ENCODE measurements at regions not wholly inside any gene's neighbourhood (a gene's known extent, or its start where the extent isn't known, plus 50 kb on each side); places are given as distances from the start of the nearest gene placed in this dataset.
"Not testable (repeated sequence)": the region's sequence is repeated elsewhere in the genome, so short reads cannot be mapped to it uniquely, and the experiment has no call there.

DNA sequence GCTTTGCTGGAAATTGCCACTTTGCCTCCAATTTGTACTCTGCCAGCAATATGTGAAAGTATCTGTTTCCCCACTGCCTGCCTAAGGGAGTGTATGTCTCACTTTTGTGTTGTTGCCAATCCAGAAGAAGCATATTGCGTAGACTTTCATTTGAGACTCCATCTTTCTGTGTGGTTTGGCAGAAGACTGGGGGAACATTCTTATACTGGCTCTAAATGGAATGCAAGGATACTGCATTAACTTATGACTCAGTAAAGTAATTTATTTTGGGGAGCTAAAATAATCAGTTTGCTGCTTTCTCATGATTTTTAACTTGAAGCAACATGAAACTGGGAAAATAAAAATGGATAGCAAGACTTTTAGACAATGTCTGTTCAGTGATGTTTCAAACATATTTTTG, 107.7 kb upstream of the TMPRSS2 start:
- peak; percentile 97 for DNase-seq (ENCODE audit: low read depth)

DNA sequence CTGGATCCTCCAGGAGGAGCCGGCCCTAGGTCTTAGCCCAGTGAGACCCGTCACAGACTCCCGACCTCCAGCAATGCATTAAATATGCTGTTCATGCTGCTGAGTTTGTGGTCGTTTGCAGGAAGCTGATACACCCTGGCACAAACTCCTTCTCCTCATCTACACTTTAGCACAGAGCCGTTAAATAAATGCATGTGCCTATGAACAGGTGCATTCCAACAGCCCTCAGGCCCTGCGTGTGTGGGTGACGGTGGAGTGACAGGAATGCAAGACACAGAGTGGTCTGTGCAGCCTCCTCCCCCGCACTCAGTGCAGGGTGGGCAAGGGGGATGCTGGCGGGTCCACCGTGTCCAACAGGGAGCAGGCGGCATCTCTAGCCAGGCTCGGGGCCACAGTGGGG, 106.6 kb upstream of the TMPRSS2 start:
- Histone ChIP-seq H3K9me3 (ENCODE audit: control insufficient read depth, low read length) (no peaks in the 10 kb centered on the region), H3K36me3 (ENCODE audit: control insufficient read depth, insufficient read depth, low read length, severe bottlenecking) (no peaks in the 10 kb centered on the region), H3K4me3 (ENCODE audit: low read length) (no peak overlapping the region), H3K9ac (ENCODE audit: low read length) (no peak overlapping the region), H3K4me1 (ENCODE audit: control insufficient read depth, insufficient read depth, low read length) (peaks cover 38% of the 10 kb centered on the region), H3K27me3 (replicated peaks; ENCODE audit: control insufficient read depth, insufficient read depth, low read length) (peaks cover 6% of the 10 kb centered on the region)
- DNase-seq (ENCODE audit: low read depth), result no peak

More for the DNA sequence above, 107.7 kb upstream of the TMPRSS2 start:
- no peaks in the 10 kb centered on the region for H3K9me3 ChIP-seq (ENCODE audit: control insufficient read depth, low read length)
- H3K27me3 ChIP-seq (replicated peaks; ENCODE audit: control insufficient read depth, insufficient read depth, low read length), result no peaks in the 10 kb centered on the region
- H3K4me3 ChIP-seq (ENCODE audit: low read length), result peak overlapping the region; percentile 35
- H3K4me1 ChIP-seq (ENCODE audit: control insufficient read depth, insufficient read depth, low read length), result peaks cover 45% of the 10 kb centered on the region
- H3K36me3 ChIP-seq (ENCODE audit: control insufficient read depth, insufficient read depth, low read length, severe bottlenecking), result no peaks in the 10 kb centered on the region
- H3K9ac ChIP-seq (ENCODE audit: low read length), result peak overlapping the region; percentile 78

DNA sequence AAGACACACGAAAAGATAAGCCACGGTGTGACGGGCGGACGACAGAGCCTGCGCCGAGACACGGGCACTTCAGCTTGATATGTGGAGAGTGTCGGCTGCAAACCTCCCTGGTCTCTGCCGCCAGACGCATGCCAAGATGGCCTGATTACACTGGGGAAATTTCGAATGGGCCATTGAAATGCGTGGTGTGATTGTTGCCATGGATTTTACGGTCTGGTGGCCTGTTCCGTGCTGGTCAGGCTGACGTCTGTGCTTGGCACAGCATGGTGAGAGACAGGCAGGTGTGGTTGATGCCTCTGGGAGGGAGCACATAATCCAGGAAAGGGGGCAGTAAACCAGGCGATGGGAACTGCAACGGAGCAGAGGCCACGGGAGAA, 105.6 kb upstream of the TMPRSS2 start:
- H3K9ac ChIP-seq (ENCODE audit: low read length), result no peak overlapping the region
- no peak overlapping the region for H3K4me3 ChIP-seq (ENCODE audit: low read length)
- no peaks in the 10 kb centered on the region for H3K9me3 ChIP-seq (ENCODE audit: control insufficient read depth, low read length)
- H3K27me3 ChIP-seq (replicated peaks; ENCODE audit: control insufficient read depth, insufficient read depth, low read length), result peaks cover 8% of the 10 kb centered on the region
- no peaks in the 10 kb centered on the region for H3K36me3 ChIP-seq (ENCODE audit: control insufficient read depth, insufficient read depth, low read length, severe bottlenecking)
- H3K4me1 ChIP-seq (ENCODE audit: control insufficient read depth, insufficient read depth, low read length), result peaks cover 38% of the 10 kb centered on the region
- DNase-seq (ENCODE audit: low read depth), result no peak

DNA sequence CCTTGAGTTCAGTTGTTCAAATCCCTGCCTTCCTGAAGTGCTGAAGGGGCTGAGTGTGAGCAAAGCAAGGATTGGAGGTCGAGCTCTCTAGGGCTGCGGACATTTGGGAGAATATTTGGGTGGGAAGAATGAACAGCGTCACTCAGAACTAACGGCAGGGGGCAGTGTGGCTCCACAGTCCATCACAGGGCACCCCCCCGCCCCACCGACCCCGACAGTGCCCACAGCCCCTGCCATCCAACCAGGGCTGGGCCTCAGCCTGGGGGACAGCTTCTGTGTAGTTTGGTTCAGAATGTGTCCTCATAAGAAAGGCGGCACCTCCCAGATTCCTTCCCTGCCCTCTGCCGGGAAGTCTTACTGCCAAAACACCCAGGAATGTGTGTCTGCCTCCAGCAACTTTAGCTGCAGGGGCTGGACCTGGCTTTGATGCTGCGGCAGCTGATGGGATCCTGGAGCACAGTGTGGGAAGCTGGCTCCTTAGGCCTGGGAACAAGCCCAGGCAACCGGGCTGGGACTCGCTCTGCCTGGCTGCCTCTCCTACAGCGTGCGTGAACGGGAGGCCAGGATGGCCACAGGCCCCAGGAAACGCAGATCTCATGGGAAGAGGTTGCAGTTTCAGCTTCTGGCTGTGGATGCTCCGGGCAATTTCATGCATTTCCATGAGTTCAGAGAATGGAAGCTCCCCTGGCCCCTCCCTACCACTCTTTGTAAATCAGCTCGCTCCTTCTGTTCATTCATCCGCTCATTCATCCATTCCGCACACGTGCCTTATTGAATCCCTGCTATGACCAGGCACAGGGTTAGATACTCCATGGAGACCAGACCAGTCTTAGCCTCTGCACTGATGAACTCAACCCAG, 104.9 kb upstream of the TMPRSS2 start:
- peaks cover 12% of the 10 kb centered on the region for H3K27me3 ChIP-seq (replicated peaks; ENCODE audit: control insufficient read depth, insufficient read depth, low read length)
- no peak overlapping the region for H3K4me3 ChIP-seq (ENCODE audit: low read length)
- H3K36me3 ChIP-seq (ENCODE audit: control insufficient read depth, insufficient read depth, low read length, severe bottlenecking), result no peaks in the 10 kb centered on the region
- H3K4me1 ChIP-seq (ENCODE audit: control insufficient read depth, insufficient read depth, low read length), result peaks cover 38% of the 10 kb centered on the region
- DNase-seq (ENCODE audit: low read depth), result peak; percentile 97
- no peaks in the 10 kb centered on the region for H3K9me3 ChIP-seq (ENCODE audit: control insufficient read depth, low read length)
- H3K9ac ChIP-seq (ENCODE audit: low read length), result peak overlapping the region; percentile 77

DNA sequence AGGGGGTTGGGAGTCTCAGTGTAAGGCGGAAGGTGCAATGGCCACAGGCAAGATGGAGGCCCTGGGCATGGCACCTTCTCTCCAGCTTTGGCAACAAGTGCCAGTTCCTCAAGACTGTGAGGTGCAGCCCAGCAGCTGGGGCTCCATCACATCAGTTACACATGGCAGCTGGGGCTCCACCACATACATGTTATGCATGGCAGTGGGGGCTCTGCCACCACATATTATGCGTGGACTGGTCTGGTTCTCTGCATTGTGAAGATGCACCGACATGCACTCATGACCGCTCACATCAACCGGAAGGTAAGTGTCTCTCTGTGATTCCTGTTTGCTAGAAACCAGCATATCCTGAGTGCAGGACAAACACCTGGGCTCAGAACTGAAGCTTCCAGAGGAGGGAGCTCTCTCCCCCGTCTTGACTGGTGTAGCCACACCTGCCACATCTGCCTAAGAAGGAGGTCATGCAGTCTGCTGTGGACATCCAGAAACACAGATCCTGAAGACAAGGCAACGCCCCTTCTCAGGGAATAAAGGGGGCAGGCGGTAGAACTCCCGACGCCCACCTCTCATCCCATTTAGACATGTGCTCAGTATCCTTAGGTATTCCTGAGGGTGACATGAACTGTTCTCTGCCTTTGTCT, 104.1 kb upstream of the TMPRSS2 start:
- H3K9ac ChIP-seq (ENCODE audit: low read length), result peak overlapping the region; percentile 77
- peaks cover 38% of the 10 kb centered on the region for H3K4me1 ChIP-seq (ENCODE audit: control insufficient read depth, insufficient read depth, low read length)
- H3K9me3 ChIP-seq (ENCODE audit: control insufficient read depth, low read length), result no peaks in the 10 kb centered on the region
- DNase-seq (ENCODE audit: low read depth), result no peak
- no peak overlapping the region for H3K4me3 ChIP-seq (ENCODE audit: low read length)
- no peaks in the 10 kb centered on the region for H3K36me3 ChIP-seq (ENCODE audit: control insufficient read depth, insufficient read depth, low read length, severe bottlenecking)
- peaks cover 12% of the 10 kb centered on the region for H3K27me3 ChIP-seq (replicated peaks; ENCODE audit: control insufficient read depth, insufficient read depth, low read length)

DNA sequence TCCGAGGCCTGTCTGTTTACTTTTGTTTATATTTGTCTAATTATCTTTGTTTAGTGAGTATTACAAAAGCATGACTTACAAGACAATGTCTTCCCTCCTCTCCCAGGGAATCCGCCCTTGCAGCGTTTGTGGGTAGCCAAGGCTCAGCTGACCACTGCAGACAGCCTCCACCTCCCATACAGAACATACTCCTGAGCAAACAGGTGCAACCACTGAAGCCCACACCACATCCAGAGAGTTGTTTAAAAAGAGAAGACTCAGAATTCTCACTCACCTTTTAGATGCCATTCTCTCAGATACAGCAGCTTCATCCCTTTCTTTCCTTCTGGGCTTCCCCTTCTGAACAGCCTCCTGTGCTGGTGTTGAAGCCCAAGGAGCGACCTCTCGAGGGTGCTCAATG, 103.5 kb upstream of the TMPRSS2 start:
- no peak for DNase-seq (ENCODE audit: low read depth)
- H3K4me3 ChIP-seq (ENCODE audit: low read length), result no peak overlapping the region
- peaks cover 12% of the 10 kb centered on the region for H3K27me3 ChIP-seq (replicated peaks; ENCODE audit: control insufficient read depth, insufficient read depth, low read length)
- H3K9me3 ChIP-seq (ENCODE audit: control insufficient read depth, low read length), result no peaks in the 10 kb centered on the region
- H3K36me3 ChIP-seq (ENCODE audit: control insufficient read depth, insufficient read depth, low read length, severe bottlenecking), result no peaks in the 10 kb centered on the region
- H3K9ac ChIP-seq (ENCODE audit: low read length), result no peak overlapping the region
- H3K4me1 ChIP-seq (ENCODE audit: control insufficient read depth, insufficient read depth, low read length), result peaks cover 31% of the 10 kb centered on the region

DNA sequence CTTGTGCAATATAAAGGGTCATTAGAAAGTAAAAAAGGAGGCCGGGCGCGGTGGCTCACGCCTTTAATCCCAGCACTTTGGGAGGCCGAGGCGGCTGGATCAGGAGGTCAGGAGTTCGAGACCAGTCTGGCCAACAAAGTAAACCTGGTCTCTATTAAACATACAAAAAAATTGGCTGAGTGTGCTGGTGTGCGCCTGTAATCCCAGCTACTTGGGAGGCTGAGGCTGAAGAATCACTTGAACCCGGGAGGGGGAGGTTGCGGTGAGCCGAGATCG, 102.8 kb upstream of the TMPRSS2 start:
- H3K9me3 ChIP-seq (ENCODE audit: control insufficient read depth, low read length); H3K4me3 ChIP-seq (ENCODE audit: low read length); DNase-seq (ENCODE audit: low read depth); H3K36me3 ChIP-seq (ENCODE audit: control insufficient read depth, insufficient read depth, low read length, severe bottlenecking); H3K9ac ChIP-seq (ENCODE audit: low read length): not testable (repeated sequence)
- Histone ChIP-seq H3K27me3 (replicated peaks; ENCODE audit: control insufficient read depth, insufficient read depth, low read length) (peaks cover 16% of the 10 kb centered on the region), H3K4me1 (ENCODE audit: control insufficient read depth, insufficient read depth, low read length) (peaks cover 25% of the 10 kb centered on the region)

DNA sequence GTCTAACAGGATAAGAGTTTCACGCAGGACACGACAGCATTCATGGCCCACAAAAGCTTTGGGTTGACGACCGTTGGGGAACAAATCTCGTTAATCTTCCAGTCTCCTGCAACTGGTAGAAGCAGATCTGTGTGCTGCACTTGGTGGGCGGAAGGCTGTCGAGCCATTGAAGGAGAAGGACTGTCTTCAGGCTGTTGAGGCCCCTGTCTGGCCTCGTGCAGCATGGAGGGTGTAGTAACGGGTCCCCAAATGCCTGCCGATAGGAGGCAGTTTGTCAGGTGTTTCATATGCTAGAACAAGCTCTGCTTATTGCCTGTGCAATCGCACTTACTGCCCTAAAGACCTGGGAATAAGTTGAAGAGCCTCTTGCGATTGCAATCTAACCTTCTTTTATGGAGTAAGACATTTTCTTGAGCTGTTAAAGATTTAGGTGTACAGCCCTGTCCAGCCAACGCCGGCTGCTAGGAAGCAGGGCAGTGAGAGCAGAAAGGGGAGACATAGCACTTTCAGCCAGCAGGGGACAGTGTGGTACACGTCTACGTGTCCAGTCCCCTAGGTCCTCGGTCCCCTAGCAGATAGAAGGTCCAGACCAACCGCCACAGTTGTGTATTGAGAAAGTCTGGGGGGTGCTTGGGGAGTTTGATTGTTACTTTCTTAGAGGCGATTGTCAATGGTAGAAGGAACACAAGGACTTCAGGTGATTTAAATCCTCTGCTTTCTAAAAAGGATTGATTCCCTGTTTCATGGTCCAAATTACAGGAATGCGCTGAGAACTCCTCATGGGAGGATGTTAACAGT, 102.3 kb upstream of the TMPRSS2 start:
- H3K27me3 ChIP-seq (replicated peaks; ENCODE audit: control insufficient read depth, insufficient read depth, low read length), result peaks cover 19% of the 10 kb centered on the region
- H3K36me3 ChIP-seq (ENCODE audit: control insufficient read depth, insufficient read depth, low read length, severe bottlenecking), result no peaks in the 10 kb centered on the region
- H3K4me1 ChIP-seq (ENCODE audit: control insufficient read depth, insufficient read depth, low read length), result peaks cover 21% of the 10 kb centered on the region
- H3K4me3 ChIP-seq (ENCODE audit: low read length), result no peak overlapping the region
- peak; percentile 64 for DNase-seq (ENCODE audit: low read depth)
- no peaks in the 10 kb centered on the region for H3K9me3 ChIP-seq (ENCODE audit: control insufficient read depth, low read length)
- no peak overlapping the region for H3K9ac ChIP-seq (ENCODE audit: low read length)

DNA sequence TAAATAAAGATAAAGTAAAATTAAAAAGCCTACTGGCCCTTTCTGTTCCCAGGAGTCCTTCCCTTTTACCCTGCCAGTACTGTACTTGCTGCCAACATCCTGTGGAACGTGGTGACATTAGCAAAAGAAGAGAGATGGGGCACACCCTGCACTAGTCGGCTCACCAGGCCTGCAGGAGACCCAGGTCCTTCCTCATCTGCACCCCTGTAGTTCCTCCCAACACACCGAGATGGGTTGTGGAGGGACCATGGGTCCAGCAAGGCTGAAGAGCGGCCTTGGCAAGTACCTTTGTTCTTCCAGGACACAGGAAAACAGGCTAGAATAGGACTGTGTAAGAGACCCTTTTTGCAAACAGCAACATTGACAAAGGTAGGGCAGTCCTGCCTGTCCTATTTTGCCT, 98.7 kb upstream of the TMPRSS2 start:
- Histone ChIP-seq H3K4me3 (ENCODE audit: low read length) (no peak overlapping the region), H3K36me3 (ENCODE audit: control insufficient read depth, insufficient read depth, low read length, severe bottlenecking) (no peaks in the 10 kb centered on the region), H3K27me3 (replicated peaks; ENCODE audit: control insufficient read depth, insufficient read depth, low read length) (peaks cover 28% of the 10 kb centered on the region), H3K4me1 (ENCODE audit: control insufficient read depth, insufficient read depth, low read length) (peaks cover 2% of the 10 kb centered on the region), H3K9me3 (ENCODE audit: control insufficient read depth, low read length) (no peaks in the 10 kb centered on the region), H3K9ac (ENCODE audit: low read length) (no peak overlapping the region)
- DNase-seq (ENCODE audit: low read depth), result no peak

DNA sequence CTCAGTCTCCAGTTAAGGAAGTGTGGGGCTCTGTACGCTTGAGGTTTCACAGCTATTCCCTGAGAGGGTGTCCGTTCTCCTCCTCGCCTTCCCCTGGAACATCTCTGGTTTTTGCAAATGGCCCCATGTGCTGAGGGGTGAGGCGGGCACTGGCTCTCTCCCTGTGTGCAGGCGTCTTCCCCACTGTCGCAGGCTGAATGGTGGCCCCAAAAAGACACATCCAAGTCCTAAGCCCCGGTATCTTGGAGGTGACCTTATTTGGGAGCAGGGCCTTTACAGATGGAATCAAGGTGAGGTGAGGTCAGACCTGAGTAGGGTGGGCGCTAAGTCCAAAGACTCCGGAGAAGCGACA, 98.0 kb upstream of the TMPRSS2 start:
- no peak for DNase-seq (ENCODE audit: low read depth)
- H3K4me3 ChIP-seq (ENCODE audit: low read length), result no peak overlapping the region
- H3K9me3 ChIP-seq (ENCODE audit: control insufficient read depth, low read length), result no peaks in the 10 kb centered on the region
- H3K9ac ChIP-seq (ENCODE audit: low read length), result no peak overlapping the region
- H3K27me3 ChIP-seq (replicated peaks; ENCODE audit: control insufficient read depth, insufficient read depth, low read length), result peaks cover 28% of the 10 kb centered on the region
- no peaks in the 10 kb centered on the region for H3K36me3 ChIP-seq (ENCODE audit: control insufficient read depth, insufficient read depth, low read length, severe bottlenecking)
- H3K4me1 ChIP-seq (ENCODE audit: control insufficient read depth, insufficient read depth, low read length), result peaks cover 7% of the 10 kb centered on the region

DNA sequence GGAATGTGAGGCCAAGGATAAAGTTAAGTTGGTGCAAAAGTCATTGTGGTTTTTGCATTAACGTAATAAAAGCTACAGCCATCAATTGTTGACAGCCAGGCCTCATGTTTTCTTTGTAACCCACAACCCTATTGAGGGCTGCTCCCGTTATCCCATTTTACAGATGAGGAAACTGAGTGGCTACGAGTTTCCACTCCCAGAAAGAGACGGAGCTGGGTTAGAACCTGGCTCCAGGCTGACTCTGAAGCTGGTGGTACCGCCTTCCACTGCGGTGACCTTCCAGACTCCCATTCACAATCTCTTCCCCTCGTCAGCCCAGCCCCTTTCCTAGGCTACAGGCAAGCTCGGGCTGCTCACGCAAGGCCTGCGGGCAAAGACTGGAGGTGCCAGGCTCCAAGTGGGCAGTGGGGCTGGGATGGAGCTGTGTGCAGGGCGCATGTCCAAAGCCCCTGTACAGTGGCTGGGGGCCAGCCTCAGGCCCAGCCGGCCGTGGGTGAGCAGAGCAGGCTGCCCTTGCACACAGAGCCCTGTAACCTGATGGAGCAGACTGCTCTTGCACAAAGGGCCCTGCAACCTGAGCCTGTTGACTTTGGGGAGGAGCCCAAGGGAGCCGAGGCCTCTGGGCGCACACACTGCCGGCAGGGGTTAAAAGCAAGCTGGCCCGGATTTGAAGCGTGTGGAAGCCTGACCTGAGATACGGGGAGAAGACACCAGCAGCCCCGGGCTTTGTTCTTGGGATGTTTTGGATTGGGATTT, 97.4 kb upstream of the TMPRSS2 start:
- Histone ChIP-seq H3K27me3 (replicated peaks; ENCODE audit: control insufficient read depth, insufficient read depth, low read length) (peaks cover 28% of the 10 kb centered on the region), H3K9me3 (ENCODE audit: control insufficient read depth, low read length) (no peaks in the 10 kb centered on the region), H3K4me3 (ENCODE audit: low read length) (no peak overlapping the region), H3K4me1 (ENCODE audit: control insufficient read depth, insufficient read depth, low read length) (peaks cover 7% of the 10 kb centered on the region), H3K36me3 (ENCODE audit: control insufficient read depth, insufficient read depth, low read length, severe bottlenecking) (no peaks in the 10 kb centered on the region), H3K9ac (ENCODE audit: low read length) (no peak overlapping the region)
- DNase-seq (ENCODE audit: low read depth), result no peak
